Karpas-422 (cell line): ENCODE measurements at regions not wholly inside any gene's neighbourhood (a gene's known extent, or its start where the extent isn't known, plus 50 kb on each side); places are given as distances from the start of the nearest gene placed in this dataset.
"Not testable (repeated sequence)": the region's sequence is repeated elsewhere in the genome, so short reads cannot be mapped to it uniquely, and the experiment has no call there.

Experiments
- DNase-seq: peaks from one replicate; pipeline ENCODE4 v3.0.0-alpha.2; 2015
- H2AFZ ChIP-seq: fragments of 200-600 bp; sonication (generic); 2 replicates; pipeline ENCODE4 v1.6.1; 2014; ENCODE audit warnings: antibody characterized with exemption, low read length, mixed read lengths
- H3K27ac ChIP-seq: fragments of 200-600 bp; sonication (generic); 2 replicates; pipeline ENCODE4 v1.5.1; 2014; ENCODE audit warnings: mild to moderate bottlenecking, low read length, moderate library complexity
- H3K27me3 ChIP-seq: fragments of 200-600 bp; sonication (generic); 2 replicates; pipeline ENCODE4 v1.6.1; 2014; ENCODE audit warnings: low read length, mixed read lengths
- H3K36me3 ChIP-seq: fragments of 200-600 bp; sonication (generic); 2 replicates; pipeline ENCODE4 v1.6.1; 2014; ENCODE audit warnings: low read length, mixed read lengths; ENCODE audit not compliant: insufficient read depth
- H3K4me1 ChIP-seq: fragments of 200-600 bp; sonication (generic); 2 replicates; pipeline ENCODE4 v1.6.1; 2014; ENCODE audit warnings: mild to moderate bottlenecking, low read length, mixed read lengths
- H3K4me2 ChIP-seq: fragments of 200-600 bp; sonication (generic); 2 replicates; pipeline ENCODE4 v1.6.1; 2014; ENCODE audit warnings: low read length, low read depth, mild to moderate bottlenecking; ENCODE audit not compliant: poor library complexity, severe bottlenecking
- H3K4me3 ChIP-seq: fragments of 200-600 bp; sonication (generic); 2 replicates; pipeline ENCODE4 v1.5.1; 2014; ENCODE audit warnings: mild to moderate bottlenecking, antibody characterized with exemption, low read length, mixed read lengths
- H3K79me2 ChIP-seq: fragments of 200-600 bp; sonication (generic); 2 replicates; pipeline ENCODE4 v1.6.1; 2014; ENCODE audit warnings: mild to moderate bottlenecking, low read length, mixed read lengths
- H3K9ac ChIP-seq: fragments of 200-600 bp; sonication (generic); 2 replicates; pipeline ENCODE4 v1.6.0; 2014; ENCODE audit warnings: low read length
- H3K9me2 ChIP-seq: fragments of 200-600 bp; sonication (generic), shearing (Covaris generic); replicated peaks from 2 replicates; pipeline ENCODE4 v1.6.0; 2014; ENCODE audit warnings: mild to moderate bottlenecking, low read length, moderate library complexity; ENCODE audit not compliant: insufficient read depth
- H3K9me3 ChIP-seq: fragments of 300-700, 200-600 bp; sonication (generic); 2 replicates; pipeline ENCODE4 v1.6.1; 2014; ENCODE audit warnings: low read length, mixed read lengths
- H4K20me1 ChIP-seq: fragments of 200-600 bp; sonication (generic); 2 replicates; pipeline ENCODE4 v1.6.1; 2014; ENCODE audit warnings: mild to moderate bottlenecking, antibody characterized with exemption, low read length, low read depth; ENCODE audit not compliant: insufficient read depth

DNA sequence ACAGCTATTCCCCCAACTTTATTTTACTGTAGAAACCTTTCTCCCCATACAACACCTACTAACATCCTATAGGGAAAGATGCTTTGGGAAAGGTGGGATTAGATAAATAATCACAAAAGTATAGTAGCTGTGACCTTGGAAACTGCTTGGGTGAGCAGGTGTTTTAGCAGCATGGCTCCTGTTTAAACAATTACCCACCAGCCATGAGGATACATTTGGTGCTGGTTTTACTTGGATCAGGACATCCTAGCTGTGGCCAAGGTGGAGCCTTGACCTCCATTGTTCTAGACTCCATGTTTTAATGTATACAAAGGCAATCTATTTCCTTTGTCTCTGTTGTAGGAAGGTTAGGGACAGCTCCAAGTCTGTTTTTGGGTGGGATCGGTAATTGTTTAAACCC lies 56.8 kb upstream of the ALDH1B1 start:
- no peaks in the 10 kb centered on the region for H3K9me2 ChIP-seq
- no peaks in the 10 kb centered on the region for H3K36me3 ChIP-seq
- no peak overlapping the region for H3K4me2 ChIP-seq
- H3K9ac ChIP-seq = no peak overlapping the region
- no peak for DNase-seq
- no peak overlapping the region for H3K27ac ChIP-seq
- no peak overlapping the region for H3K4me3 ChIP-seq
- H3K27me3 ChIP-seq = no peaks in the 10 kb centered on the region
- H3K9me3 ChIP-seq = no peaks in the 10 kb centered on the region
- H3K4me1 ChIP-seq = no peaks in the 10 kb centered on the region
- H2AFZ ChIP-seq = no peak overlapping the region
- no peaks in the 10 kb centered on the region for H3K79me2 ChIP-seq
- no peaks in the 10 kb centered on the region for H4K20me1 ChIP-seq

DNA sequence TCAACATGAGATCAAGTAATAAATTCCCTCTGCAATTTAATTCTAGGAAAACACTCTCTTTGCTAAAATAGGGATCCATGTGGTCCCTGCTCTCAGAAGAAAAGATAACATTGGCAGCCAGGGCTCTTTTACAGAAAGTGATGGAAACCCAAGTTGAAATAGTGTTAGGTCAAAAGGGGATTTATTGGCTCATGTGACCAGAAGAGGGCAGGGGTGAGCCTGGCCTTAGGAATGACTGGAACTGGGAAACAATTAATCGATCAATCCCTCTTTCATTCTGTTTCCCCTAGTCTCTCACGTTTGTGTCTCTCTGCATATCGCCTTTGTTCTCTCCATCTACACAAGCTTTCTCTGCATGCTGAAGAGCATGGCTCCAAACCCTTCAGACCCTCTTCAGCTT lies 58.3 kb upstream of the ALDH1B1 start:
- Histone ChIP-seq H2AFZ (no peak overlapping the region), H3K36me3 (no peaks in the 10 kb centered on the region), H3K79me2 (no peaks in the 10 kb centered on the region), H3K9me3 (no peaks in the 10 kb centered on the region), H3K4me1 (no peaks in the 10 kb centered on the region), H3K27ac (no peak overlapping the region), H3K4me3 (no peak overlapping the region), H3K9ac (no peak overlapping the region), H3K4me2 (no peak overlapping the region), H4K20me1 (no peaks in the 10 kb centered on the region), H3K27me3 (no peaks in the 10 kb centered on the region), H3K9me2 (no peaks in the 10 kb centered on the region)
- DNase-seq = no peak

GRCh38 chr9:38333047-38333446 lies 59.5 kb upstream of the ALDH1B1 start:
- no peaks in the 10 kb centered on the region for H3K79me2 ChIP-seq
- no peak overlapping the region for H3K4me3 ChIP-seq
- H3K4me1 ChIP-seq = no peaks in the 10 kb centered on the region
- H3K9me3 ChIP-seq = no peaks in the 10 kb centered on the region
- H3K27ac ChIP-seq = no peak overlapping the region
- no peaks in the 10 kb centered on the region for H4K20me1 ChIP-seq
- no peak overlapping the region for H3K9ac ChIP-seq
- H3K36me3 ChIP-seq = no peaks in the 10 kb centered on the region
- H3K27me3 ChIP-seq = no peaks in the 10 kb centered on the region
- no peak overlapping the region for H2AFZ ChIP-seq
- DNase-seq = no peak
- no peaks in the 10 kb centered on the region for H3K9me2 ChIP-seq
- H3K4me2 ChIP-seq = no peak overlapping the region

DNA sequence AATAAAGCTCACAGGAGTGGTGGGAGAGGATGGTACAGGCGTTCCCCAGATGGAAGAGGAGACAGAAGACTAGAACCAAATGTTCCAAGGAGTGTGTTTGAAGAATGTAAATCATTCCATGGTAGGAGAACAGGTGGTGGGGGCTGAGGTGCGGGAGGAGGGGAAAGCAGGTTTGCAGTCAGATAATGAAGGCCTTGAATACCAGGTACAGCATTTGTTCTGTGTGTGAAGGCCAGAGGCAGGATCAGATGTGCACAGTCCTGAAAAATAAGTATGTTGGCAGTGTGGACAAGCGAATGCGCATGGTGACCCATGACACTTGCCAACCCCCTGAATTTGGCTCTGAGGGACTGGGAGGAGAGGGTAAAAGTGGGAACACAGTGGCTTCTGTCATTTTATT lies 59.9 kb upstream of the ALDH1B1 start:
- H3K9me3 ChIP-seq = no peaks in the 10 kb centered on the region
- no peak overlapping the region for H3K4me3 ChIP-seq
- H3K9ac ChIP-seq = no peak overlapping the region
- H4K20me1 ChIP-seq = no peaks in the 10 kb centered on the region
- no peaks in the 10 kb centered on the region for H3K79me2 ChIP-seq
- H3K4me1 ChIP-seq = no peaks in the 10 kb centered on the region
- H3K4me2 ChIP-seq = no peak overlapping the region
- H3K27me3 ChIP-seq = no peaks in the 10 kb centered on the region
- no peak for DNase-seq
- no peaks in the 10 kb centered on the region for H3K36me3 ChIP-seq
- no peak overlapping the region for H3K27ac ChIP-seq
- no peaks in the 10 kb centered on the region for H3K9me2 ChIP-seq
- no peak overlapping the region for H2AFZ ChIP-seq

GRCh38 chr9:38331141-38331540 lies 61.4 kb upstream of the ALDH1B1 start:
- Histone ChIP-seq H3K4me3 (no peak overlapping the region), H3K4me2 (no peak overlapping the region), H3K79me2 (no peaks in the 10 kb centered on the region), H3K27me3 (no peaks in the 10 kb centered on the region), H3K9me3 (no peaks in the 10 kb centered on the region), H3K9me2 (no peaks in the 10 kb centered on the region), H3K27ac (no peak overlapping the region), H2AFZ (no peak overlapping the region), H3K4me1 (no peaks in the 10 kb centered on the region), H3K9ac (no peak overlapping the region), H3K36me3 (no peaks in the 10 kb centered on the region), H4K20me1 (no peaks in the 10 kb centered on the region)
- no peak for DNase-seq

GRCh38 chr9:38329968-38330367 lies 62.5 kb upstream of the ALDH1B1 start:
- Histone ChIP-seq H3K4me1 (no peaks in the 10 kb centered on the region), H3K9me2 (no peaks in the 10 kb centered on the region), H3K4me3 (no peak overlapping the region), H3K36me3 (no peaks in the 10 kb centered on the region), H3K9me3 (no peaks in the 10 kb centered on the region), H3K4me2 (no peak overlapping the region), H3K27ac (no peak overlapping the region), H3K9ac (no peak overlapping the region), H2AFZ (no peak overlapping the region), H4K20me1 (no peaks in the 10 kb centered on the region), H3K79me2 (no peaks in the 10 kb centered on the region), H3K27me3 (no peaks in the 10 kb centered on the region)
- DNase-seq = no peak

GRCh38 chr9:38328765-38329164 lies 63.7 kb upstream of the ALDH1B1 start:
- Histone ChIP-seq H3K4me3 (no peak overlapping the region), H3K9ac (no peak overlapping the region), H4K20me1 (no peaks in the 10 kb centered on the region), H3K27ac (no peak overlapping the region), H2AFZ (no peak overlapping the region), H3K9me2 (no peaks in the 10 kb centered on the region), H3K4me2 (no peak overlapping the region), H3K36me3 (no peaks in the 10 kb centered on the region), H3K9me3 (no peaks in the 10 kb centered on the region), H3K4me1 (no peaks in the 10 kb centered on the region), H3K27me3 (no peaks in the 10 kb centered on the region), H3K79me2 (no peaks in the 10 kb centered on the region)
- DNase-seq = no peak

DNA sequence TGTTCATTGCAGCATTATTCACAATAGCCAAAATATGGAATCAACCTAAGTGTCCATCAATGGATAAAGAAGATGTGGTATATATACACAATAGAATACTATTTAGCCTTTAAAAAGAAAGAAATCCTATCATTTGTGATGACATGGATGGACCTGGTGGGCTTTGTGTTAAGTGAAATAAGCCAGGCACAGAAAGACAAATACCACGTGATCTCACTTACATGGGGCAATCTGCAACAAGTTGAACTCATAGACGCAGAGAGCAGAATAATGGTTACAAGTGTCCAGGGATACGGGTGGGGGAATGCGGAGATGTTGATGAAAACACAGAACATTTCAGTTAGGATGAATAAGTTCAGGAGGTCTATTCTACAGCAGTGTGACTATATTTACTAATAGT lies 66.4 kb upstream of the ALDH1B1 start:
- Histone ChIP-seq H3K9ac (no peak overlapping the region), H3K27me3 (no peaks in the 10 kb centered on the region), H3K9me2 (no peaks in the 10 kb centered on the region), H3K36me3 (no peaks in the 10 kb centered on the region), H3K27ac (no peak overlapping the region), H3K9me3 (no peaks in the 10 kb centered on the region), H3K4me1 (no peaks in the 10 kb centered on the region), H3K4me2 (no peak overlapping the region), H3K79me2 (no peaks in the 10 kb centered on the region), H3K4me3 (no peak overlapping the region), H4K20me1 (no peaks in the 10 kb centered on the region), H2AFZ (no peak overlapping the region)
- no peak for DNase-seq

DNA sequence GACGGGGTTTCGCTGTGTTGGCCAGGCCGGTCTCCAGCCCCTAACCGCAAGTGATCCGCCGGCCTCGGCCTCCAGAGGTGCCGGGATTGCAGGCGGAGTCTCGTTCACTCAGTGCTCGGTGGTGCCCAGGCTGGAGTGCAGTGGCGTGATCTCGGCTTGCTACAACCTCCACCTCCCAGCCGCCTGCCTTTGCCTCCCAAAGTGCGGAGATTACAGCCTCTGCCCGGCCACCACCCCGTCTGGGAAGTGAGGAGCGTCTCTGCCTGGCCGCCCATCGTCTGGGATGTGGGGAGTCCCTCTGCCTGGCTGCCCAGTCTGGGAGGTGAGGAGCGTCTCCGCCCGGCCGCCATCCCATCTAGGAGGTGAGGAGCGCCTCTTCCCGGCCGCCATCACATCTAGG lies 68.3 kb upstream of the ALDH1B1 start:
- not testable (repeated sequence) for H3K27ac ChIP-seq

More for the DNA sequence above, 68.3 kb upstream of the ALDH1B1 start:
- H4K20me1 ChIP-seq, H3K9me3 ChIP-seq, H3K27me3 ChIP-seq, H3K4me2 ChIP-seq, DNase-seq, H3K4me3 ChIP-seq, H3K4me1 ChIP-seq, H3K36me3 ChIP-seq, H3K79me2 ChIP-seq, H2AFZ ChIP-seq, H3K9ac ChIP-seq, H3K9me2 ChIP-seq: not testable (repeated sequence)
